D721Med (cell line): ENCODE measurements at regions not wholly inside any gene's neighbourhood (a gene's known extent, or its start where the extent isn't known, plus 50 kb on each side); places are given as distances from the start of the nearest gene placed in this dataset.

Experiments used
- DNase-seq: peaks from one replicate; pipeline ENCODE4 v3.0.0; 2011; ENCODE audit warnings: low spot score; ENCODE audit not compliant: insufficient read length
- FAIRE-seq: peaks from 2 replicates; lab custom pipeline; 2011; peaks lifted over from hg19 to GRCh38; lab: Jason Lieb, UNC
- TF ChIP-seq, protein P1 (sequence below): IDR thresholded peaks from 2 replicates; pipeline ENCODE4 v1.5.1; 2012; ENCODE audit warnings: mild to moderate bottlenecking, control low read depth; ENCODE audit not compliant: insufficient read depth; ENCODE audit errors: missing control alignments

DNA sequence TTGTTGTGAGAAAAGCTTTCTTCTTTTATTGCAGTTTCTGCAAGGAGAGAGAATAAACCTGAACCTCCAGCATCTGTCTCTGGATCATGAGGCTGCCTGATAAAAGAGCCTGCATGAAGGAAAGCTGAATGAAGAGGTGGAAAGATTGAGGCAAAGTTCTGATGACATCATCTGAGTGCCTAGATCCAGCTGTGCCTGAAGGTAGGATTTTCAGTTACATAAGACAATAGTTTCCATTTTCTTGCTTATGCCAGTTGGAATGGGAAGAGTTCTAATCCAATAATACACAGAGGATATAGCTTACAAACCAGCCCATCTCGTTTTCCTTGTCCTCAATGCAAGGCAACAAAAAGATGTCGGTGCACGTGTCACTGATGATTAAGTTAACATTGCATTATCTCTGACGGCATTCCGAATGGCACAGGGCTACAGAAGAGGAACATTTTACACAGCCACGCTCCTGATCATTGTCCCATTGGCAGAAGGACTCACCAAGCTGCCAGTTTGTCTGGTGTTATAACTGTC, 105.5 kb upstream of the ERCC6L2 start:
- no peak for DNase-seq
- FAIRE-seq = no peak
- TF ChIP-seq, protein P1, sequence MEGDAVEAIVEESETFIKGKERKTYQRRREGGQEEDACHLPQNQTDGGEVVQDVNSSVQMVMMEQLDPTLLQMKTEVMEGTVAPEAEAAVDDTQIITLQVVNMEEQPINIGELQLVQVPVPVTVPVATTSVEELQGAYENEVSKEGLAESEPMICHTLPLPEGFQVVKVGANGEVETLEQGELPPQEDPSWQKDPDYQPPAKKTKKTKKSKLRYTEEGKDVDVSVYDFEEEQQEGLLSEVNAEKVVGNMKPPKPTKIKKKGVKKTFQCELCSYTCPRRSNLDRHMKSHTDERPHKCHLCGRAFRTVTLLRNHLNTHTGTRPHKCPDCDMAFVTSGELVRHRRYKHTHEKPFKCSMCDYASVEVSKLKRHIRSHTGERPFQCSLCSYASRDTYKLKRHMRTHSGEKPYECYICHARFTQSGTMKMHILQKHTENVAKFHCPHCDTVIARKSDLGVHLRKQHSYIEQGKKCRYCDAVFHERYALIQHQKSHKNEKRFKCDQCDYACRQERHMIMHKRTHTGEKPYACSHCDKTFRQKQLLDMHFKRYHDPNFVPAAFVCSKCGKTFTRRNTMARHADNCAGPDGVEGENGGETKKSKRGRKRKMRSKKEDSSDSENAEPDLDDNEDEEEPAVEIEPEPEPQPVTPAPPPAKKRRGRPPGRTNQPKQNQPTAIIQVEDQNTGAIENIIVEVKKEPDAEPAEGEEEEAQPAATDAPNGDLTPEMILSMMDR = no peak

DNA sequence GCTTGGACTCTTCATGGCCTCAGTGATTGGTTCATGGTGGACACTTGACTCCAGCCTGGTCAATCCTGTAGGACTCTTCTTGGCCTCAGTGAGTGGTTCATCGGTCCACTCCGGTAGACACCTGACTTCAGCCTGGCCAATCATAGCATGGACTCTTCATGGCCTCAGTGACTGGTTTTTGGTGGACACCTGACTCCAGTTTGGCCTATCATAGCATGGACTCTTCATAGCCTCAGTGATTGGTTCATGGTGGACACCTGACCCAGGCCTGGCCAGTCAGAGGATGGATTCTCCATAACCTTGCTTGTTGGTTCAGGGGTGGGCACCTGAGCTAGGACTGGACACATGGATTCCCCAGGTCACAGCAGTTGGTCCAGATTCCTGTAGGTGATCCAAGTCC, 106.0 kb upstream of the ERCC6L2 start:
- no peak for DNase-seq
- no peak for FAIRE-seq
- TF ChIP-seq, protein P1 = no peak

DNA sequence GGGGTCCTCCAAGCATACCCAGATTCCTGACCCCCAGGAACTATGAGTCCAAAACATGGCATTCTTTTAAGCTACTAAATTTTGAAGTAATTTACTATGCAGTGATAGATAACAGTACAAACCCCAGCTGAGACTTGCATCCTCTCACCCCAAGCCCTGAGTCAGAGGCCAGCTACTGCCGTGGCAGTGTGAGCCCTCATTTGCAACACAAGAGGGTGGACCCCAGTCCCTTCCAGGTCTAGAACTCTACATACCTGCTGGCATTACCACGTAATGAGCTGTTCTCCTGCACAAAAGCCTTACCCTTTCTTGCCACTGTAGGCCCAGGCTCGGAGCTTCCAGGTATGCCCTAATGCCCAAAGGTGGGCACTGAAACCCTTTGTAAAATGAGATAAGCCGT, 108.6 kb upstream of the ERCC6L2 start:
- TF ChIP-seq, protein P1 = no peak
- DNase-seq (no peak), FAIRE-seq (no peak)

DNA sequence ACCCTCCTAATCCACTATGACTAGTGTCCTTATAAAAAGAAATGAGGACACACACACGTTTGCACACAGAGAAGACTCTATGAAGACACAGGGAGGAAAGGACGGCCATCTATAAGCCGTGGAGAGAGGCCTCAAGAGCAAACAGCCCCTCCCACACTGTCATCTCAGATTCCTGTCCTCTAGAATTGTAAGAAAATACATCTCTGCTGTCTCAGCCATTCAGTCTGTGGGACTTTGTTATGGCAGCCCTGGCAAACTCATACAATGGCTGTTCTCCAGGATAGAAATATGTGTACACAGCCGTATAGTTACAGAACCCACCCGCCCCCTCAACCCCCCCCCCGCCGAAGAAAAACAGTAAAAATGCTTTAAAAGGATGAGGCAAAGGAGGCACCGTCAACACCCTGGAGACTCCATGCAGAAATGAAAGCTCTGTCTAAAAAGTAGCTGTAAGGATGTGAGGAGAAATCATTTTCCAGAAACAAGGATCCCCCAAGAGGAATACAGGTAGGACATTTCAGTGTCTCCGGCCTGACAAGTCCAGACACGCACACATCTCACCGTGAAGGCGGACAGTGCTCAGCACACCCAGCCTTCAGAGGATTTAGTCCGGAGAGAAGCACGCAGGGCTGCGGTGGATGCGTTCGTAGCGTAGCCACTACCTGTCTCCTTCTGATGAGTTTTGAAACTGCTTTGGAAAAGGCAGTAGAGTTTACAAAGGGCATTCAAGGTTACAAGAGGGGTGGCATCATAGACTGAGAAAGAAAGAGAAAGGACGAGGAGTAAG, 110.8 kb upstream of the ERCC6L2 start:
- DNase-seq = no peak
- no peak for FAIRE-seq
- TF ChIP-seq, protein P1 = no peak

DNA sequence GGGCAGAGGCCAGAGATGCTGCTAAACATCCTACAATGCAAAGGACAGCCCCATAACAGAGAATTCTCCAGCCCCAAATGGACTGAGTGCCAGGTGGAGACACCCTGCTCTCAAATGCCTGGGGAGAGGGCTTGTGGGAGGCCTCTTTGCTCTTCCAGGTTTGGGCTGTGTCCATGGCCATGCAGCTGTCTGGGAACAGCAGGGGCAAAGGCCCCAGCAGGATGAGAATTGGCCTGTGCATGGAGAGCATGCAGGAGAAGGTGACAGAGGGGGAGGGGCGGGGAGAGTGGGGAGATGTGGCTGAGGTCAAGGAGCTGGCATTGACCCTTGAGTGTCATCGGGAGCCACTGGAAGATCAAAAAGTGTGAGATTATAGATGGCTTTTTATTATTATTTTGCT, 111.5 kb upstream of the ERCC6L2 start:
- TF ChIP-seq, protein P1 = no peak
- FAIRE-seq (no peak), DNase-seq (no peak)

DNA sequence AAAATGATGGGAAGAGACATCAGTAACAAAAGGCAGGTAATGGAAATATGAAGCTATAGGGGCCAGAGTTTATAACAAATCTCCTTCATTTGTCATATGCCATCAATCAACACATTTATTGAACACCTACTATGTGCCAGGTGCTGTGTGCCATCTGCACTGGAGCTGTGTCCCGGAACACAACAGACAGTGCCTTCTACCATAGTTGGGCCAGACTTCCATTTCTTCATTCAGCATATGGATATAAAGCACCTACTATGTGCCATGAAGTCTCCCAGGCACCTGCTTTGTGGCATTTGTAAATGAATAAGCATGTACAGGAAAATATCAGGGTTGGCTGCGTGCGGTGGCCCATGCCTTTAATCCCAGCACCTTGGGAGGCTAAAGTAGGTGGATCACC, 112.5 kb upstream of the ERCC6L2 start:
- DNase-seq = no peak
- TF ChIP-seq, protein P1 = no peak
- FAIRE-seq = no peak

DNA sequence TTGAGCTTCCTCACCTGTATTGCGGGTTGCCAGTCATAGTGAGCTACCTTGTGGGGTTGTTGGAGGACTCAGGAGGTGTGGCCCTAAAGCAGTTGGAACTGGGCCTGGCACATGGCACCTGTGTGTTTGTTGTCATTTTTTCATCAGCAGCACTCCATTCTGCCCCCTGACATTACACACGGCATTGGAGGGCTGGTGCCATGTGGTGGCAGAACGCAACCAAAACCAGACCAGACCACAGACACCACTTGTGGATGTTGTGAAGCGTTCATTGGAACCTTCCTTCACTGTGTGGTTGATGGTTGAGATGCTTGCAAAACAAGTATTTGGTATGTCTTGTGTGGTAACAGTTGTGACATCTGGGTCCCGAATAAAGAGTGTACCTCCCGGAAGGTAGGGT, 113.2 kb upstream of the ERCC6L2 start:
- DNase-seq (no peak), FAIRE-seq (no peak)
- TF ChIP-seq, protein P1 = no peak
